ENCODE measurements at regions not wholly inside any gene's neighbourhood (a gene's known extent, or its start where the extent isn't known, plus 50 kb on each side); places are given as distances from the start of the nearest gene placed in this dataset.
"Not testable (repeated sequence)": the region's sequence is repeated elsewhere in the genome, so short reads cannot be mapped to it uniquely, and the experiment has no call there.

DNA sequence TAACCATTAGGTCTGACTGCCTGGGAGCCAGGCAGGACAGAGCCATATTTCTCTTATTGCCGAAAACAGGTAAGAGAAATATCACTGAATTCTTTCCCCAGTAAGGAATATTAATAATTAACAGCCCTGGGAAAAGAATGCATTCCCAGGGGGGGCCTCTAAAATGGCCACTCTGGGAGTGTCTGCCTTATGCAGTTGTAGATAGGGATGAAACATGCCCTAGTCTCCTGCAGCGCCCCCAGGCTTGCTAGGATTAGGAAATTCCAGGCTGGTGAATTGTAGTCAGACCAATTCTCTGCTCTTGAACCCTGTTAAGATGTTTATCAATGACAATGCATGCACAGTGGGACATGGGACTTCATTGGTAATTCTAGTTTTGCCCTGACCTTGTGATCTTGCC lies 317.9 kb upstream of the GLI3 start:
- not testable (repeated sequence) for H3K9ac ChIP-seq (ENCODE audit: low read depth in 1 of 2, low read length in 2 of 2); H3K4me1 ChIP-seq (ENCODE audit: control insufficient read depth in 2 of 2, insufficient read depth in 2 of 2, low read length in 2 of 2); H3K27me3 ChIP-seq (ENCODE audit: control insufficient read depth in 2 of 2, insufficient read depth in 2 of 2, low read length in 2 of 2); H3K9me3 ChIP-seq (ENCODE audit: control insufficient read depth in 2 of 2, low read length in 2 of 2); H3K36me3 ChIP-seq (ENCODE audit: control insufficient read depth in 2 of 2, insufficient read depth in 2 of 2, low read length in 2 of 2); H3K27ac ChIP-seq (ENCODE audit: low read depth in 2 of 2, low read length in 2 of 2); H3K4me3 ChIP-seq (ENCODE audit: low read length in 2 of 2)

- H3K9me3 ChIP-seq (ENCODE audit: control insufficient read depth in 2 of 2, low read length in 2 of 2), result peaks cover 0 to 1% of the 10 kb centered on the region in 2 donors
- H3K27me3 ChIP-seq (ENCODE audit: control insufficient read depth in 2 of 2, insufficient read depth in 2 of 2, low read length in 2 of 2), result no peaks in the 10 kb centered on the region
- no peaks in the 10 kb centered on the region for H3K4me1 ChIP-seq (ENCODE audit: control insufficient read depth in 2 of 2, insufficient read depth in 2 of 2, low read length in 2 of 2)
- H3K27ac ChIP-seq (ENCODE audit: low read depth in 2 of 2, low read length in 2 of 2), result no peak overlapping the region
- no peaks in the 10 kb centered on the region for H3K36me3 ChIP-seq (ENCODE audit: control insufficient read depth in 2 of 2, insufficient read depth in 2 of 2, low read length in 2 of 2)
- H3K4me3 ChIP-seq (ENCODE audit: low read length in 2 of 2), result no peak overlapping the region
- no peak overlapping the region for H3K9ac ChIP-seq (ENCODE audit: low read depth in 1 of 2, low read length in 2 of 2)
These were observed 315.2 kb upstream of the GLI3 start for GRCh38 chr7:42552227-42552626.

- Histone ChIP-seq H3K9me3 (ENCODE audit: control insufficient read depth in 2 of 2, low read length in 2 of 2) (peaks cover 0 to 1% of the 10 kb centered on the region in 2 donors), H3K27me3 (ENCODE audit: control insufficient read depth in 2 of 2, insufficient read depth in 2 of 2, low read length in 2 of 2) (no peaks in the 10 kb centered on the region), H3K4me3 (ENCODE audit: low read length in 2 of 2) (no peak overlapping the region), H3K36me3 (ENCODE audit: control insufficient read depth in 2 of 2, insufficient read depth in 2 of 2, low read length in 2 of 2) (no peaks in the 10 kb centered on the region), H3K9ac (ENCODE audit: low read depth in 1 of 2, low read length in 2 of 2) (no peak overlapping the region), H3K4me1 (ENCODE audit: control insufficient read depth in 2 of 2, insufficient read depth in 2 of 2, low read length in 2 of 2) (no peaks in the 10 kb centered on the region), H3K27ac (ENCODE audit: low read depth in 2 of 2, low read length in 2 of 2) (no peak overlapping the region)
These were observed 313.9 kb upstream of the GLI3 start for GRCh38 chr7:42550706-42551470.

DNA sequence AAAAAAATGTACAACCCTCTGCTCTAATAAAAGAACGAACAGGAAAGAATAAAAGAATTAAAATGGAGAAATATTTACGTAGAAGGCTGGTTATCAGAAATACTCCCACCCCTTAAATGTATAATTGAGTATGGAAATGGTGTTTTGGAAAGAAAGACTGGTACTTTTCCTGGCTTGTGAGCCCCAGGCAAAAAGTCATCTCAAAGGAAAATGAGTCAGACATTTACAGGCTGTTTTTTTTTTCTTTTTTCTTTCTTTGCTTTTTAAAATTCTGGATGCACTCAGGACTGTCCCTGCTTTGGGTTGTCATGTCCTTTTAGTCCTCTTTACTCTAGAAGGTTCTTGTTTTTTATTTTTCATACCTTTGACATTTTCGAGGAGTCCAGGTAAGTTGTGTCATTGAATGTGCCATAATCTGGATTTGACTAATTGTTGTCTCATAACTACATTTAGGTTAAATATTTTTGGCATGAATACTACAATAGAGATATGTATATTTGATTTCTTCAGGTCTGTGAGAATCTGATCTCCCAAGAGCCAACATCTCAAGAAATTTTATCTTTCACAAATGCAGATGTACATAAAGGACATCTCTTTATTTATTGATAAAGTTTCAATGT lies 313.0 kb upstream of the GLI3 start:
- Histone ChIP-seq H3K9ac (ENCODE audit: low read depth in 1 of 2, low read length in 2 of 2) (no peak overlapping the region), H3K4me1 (ENCODE audit: control insufficient read depth in 2 of 2, insufficient read depth in 2 of 2, low read length in 2 of 2) (no peaks in the 10 kb centered on the region), H3K36me3 (ENCODE audit: control insufficient read depth in 2 of 2, insufficient read depth in 2 of 2, low read length in 2 of 2) (no peaks in the 10 kb centered on the region), H3K4me3 (ENCODE audit: low read length in 2 of 2) (no peak overlapping the region), H3K27me3 (ENCODE audit: control insufficient read depth in 2 of 2, insufficient read depth in 2 of 2, low read length in 2 of 2) (no peaks in the 10 kb centered on the region), H3K9me3 (ENCODE audit: control insufficient read depth in 2 of 2, low read length in 2 of 2) (peaks cover 0 to 1% of the 10 kb centered on the region in 2 donors), H3K27ac (ENCODE audit: low read depth in 2 of 2, low read length in 2 of 2) (no peak overlapping the region)

GRCh38 chr7:42548816-42549611 lies 312.0 kb upstream of the GLI3 start:
- no peak overlapping the region for H3K9ac ChIP-seq (ENCODE audit: low read depth in 1 of 2, low read length in 2 of 2)
- no peaks in the 10 kb centered on the region for H3K27me3 ChIP-seq (ENCODE audit: control insufficient read depth in 2 of 2, insufficient read depth in 2 of 2, low read length in 2 of 2)
- H3K36me3 ChIP-seq (ENCODE audit: control insufficient read depth in 2 of 2, insufficient read depth in 2 of 2, low read length in 2 of 2), result no peaks in the 10 kb centered on the region
- no peaks in the 10 kb centered on the region for H3K4me1 ChIP-seq (ENCODE audit: control insufficient read depth in 2 of 2, insufficient read depth in 2 of 2, low read length in 2 of 2)
- H3K27ac ChIP-seq (ENCODE audit: low read depth in 2 of 2, low read length in 2 of 2), result no peak overlapping the region
- H3K4me3 ChIP-seq (ENCODE audit: low read length in 2 of 2), result no peak overlapping the region
- no peaks in the 10 kb centered on the region for H3K9me3 ChIP-seq (ENCODE audit: control insufficient read depth in 2 of 2, low read length in 2 of 2)

GRCh38 chr7:42545049-42545724 lies 308.2 kb upstream of the GLI3 start:
- H3K36me3 ChIP-seq (ENCODE audit: control insufficient read depth in 2 of 2, insufficient read depth in 2 of 2, low read length in 2 of 2), result no peaks in the 10 kb centered on the region
- H3K9me3 ChIP-seq (ENCODE audit: control insufficient read depth in 2 of 2, low read length in 2 of 2), result no peaks in the 10 kb centered on the region
- H3K4me3 ChIP-seq (ENCODE audit: low read length in 2 of 2), result no peak overlapping the region
- no peaks in the 10 kb centered on the region for H3K4me1 ChIP-seq (ENCODE audit: control insufficient read depth in 2 of 2, insufficient read depth in 2 of 2, low read length in 2 of 2)
- H3K27ac ChIP-seq (ENCODE audit: low read depth in 2 of 2, low read length in 2 of 2), result no peak overlapping the region
- no peaks in the 10 kb centered on the region for H3K27me3 ChIP-seq (ENCODE audit: control insufficient read depth in 2 of 2, insufficient read depth in 2 of 2, low read length in 2 of 2)
- H3K9ac ChIP-seq (ENCODE audit: low read depth in 1 of 2, low read length in 2 of 2), result no peak overlapping the region

DNA sequence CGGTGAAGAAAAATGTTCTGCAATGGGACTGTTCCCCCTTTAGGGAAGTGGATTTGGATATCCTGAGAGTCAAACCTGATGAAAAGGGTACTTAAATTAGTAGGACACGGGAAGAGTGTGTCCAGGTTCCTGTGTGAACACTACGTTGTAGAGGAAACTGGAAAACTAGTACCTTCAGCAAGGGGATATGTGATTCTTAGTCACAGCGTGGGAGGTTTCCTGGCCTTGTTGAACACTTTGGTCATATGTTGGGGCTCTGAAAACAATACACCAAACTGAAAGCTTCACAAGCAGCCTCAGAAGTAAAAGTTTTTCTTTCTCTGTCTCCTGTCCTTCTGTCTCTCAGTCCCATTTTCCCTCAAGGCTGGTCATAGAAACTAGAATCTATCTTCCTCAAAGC lies 306.9 kb upstream of the GLI3 start:
- Histone ChIP-seq H3K4me1 (ENCODE audit: control insufficient read depth in 2 of 2, insufficient read depth in 2 of 2, low read length in 2 of 2) (no peaks in the 10 kb centered on the region), H3K27me3 (ENCODE audit: control insufficient read depth in 2 of 2, insufficient read depth in 2 of 2, low read length in 2 of 2) (no peaks in the 10 kb centered on the region), H3K27ac (ENCODE audit: low read depth in 2 of 2, low read length in 2 of 2) (no peak overlapping the region), H3K9ac (ENCODE audit: low read depth in 1 of 2, low read length in 2 of 2) (no peak overlapping the region), H3K9me3 (ENCODE audit: control insufficient read depth in 2 of 2, low read length in 2 of 2) (no peaks in the 10 kb centered on the region), H3K4me3 (ENCODE audit: low read length in 2 of 2) (no peak overlapping the region), H3K36me3 (ENCODE audit: control insufficient read depth in 2 of 2, insufficient read depth in 2 of 2, low read length in 2 of 2) (no peaks in the 10 kb centered on the region)

DNA sequence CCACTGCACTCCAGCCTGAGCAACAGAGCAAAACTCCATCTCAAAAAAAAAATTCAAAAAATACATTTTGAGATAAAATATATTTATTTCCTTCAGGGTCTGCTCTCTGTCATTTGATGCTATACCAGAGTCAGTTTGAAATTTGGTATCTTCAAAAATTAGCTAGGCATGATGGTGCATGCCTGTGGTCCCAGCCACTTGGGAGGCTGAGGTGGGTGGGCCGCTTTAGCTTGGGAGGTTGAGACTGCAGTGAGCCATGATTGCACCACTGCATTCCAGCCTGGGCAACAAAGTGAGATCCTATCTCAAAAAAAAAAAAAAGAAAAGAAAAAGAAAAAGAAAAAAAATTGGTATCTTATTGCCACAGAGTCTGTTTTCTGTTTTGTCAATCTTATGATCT lies 305.4 kb upstream of the GLI3 start:
- not testable (repeated sequence) for H3K36me3 ChIP-seq (ENCODE audit: control insufficient read depth in 2 of 2, insufficient read depth in 2 of 2, low read length in 2 of 2); H3K4me3 ChIP-seq (ENCODE audit: low read length in 2 of 2); H3K27ac ChIP-seq (ENCODE audit: low read depth in 2 of 2, low read length in 2 of 2); H3K9ac ChIP-seq (ENCODE audit: low read depth in 1 of 2, low read length in 2 of 2); H3K27me3 ChIP-seq (ENCODE audit: control insufficient read depth in 2 of 2, insufficient read depth in 2 of 2, low read length in 2 of 2); H3K4me1 ChIP-seq (ENCODE audit: control insufficient read depth in 2 of 2, insufficient read depth in 2 of 2, low read length in 2 of 2); H3K9me3 ChIP-seq (ENCODE audit: control insufficient read depth in 2 of 2, low read length in 2 of 2)

DNA sequence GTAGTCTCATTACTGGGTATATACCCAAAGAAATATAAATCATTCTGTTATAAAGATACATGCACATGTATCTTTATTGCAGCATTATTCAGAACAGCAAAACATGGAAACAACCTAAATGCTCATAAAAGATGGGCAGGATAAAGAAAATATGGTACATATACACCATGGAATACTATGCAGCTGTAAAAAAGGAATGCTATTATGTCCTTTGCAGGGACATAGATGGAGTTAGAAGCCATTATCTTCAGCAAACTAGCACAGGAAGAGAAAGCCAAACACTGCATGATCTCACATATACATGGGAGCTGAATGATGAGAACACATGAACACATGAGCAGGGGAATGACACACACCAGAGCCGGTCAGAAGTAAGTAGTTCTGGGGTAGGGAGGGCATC lies 297.4 kb upstream of the GLI3 start:
- no peaks in the 10 kb centered on the region for H3K4me1 ChIP-seq (ENCODE audit: control insufficient read depth in 2 of 2, insufficient read depth in 2 of 2, low read length in 2 of 2)
- H3K27ac ChIP-seq (ENCODE audit: low read depth in 2 of 2, low read length in 2 of 2), result no peak overlapping the region
- H3K36me3 ChIP-seq (ENCODE audit: control insufficient read depth in 2 of 2, insufficient read depth in 2 of 2, low read length in 2 of 2), result no peaks in the 10 kb centered on the region
- H3K9ac ChIP-seq (ENCODE audit: low read depth in 1 of 2, low read length in 2 of 2), result no peak overlapping the region
- no peak overlapping the region for H3K4me3 ChIP-seq (ENCODE audit: low read length in 2 of 2)
- H3K9me3 ChIP-seq (ENCODE audit: control insufficient read depth in 2 of 2, low read length in 2 of 2), result no peaks in the 10 kb centered on the region
- no peaks in the 10 kb centered on the region for H3K27me3 ChIP-seq (ENCODE audit: control insufficient read depth in 2 of 2, insufficient read depth in 2 of 2, low read length in 2 of 2)

GRCh38 chr7:42527004-42527403 lies 290.0 kb upstream of the GLI3 start:
- no peaks in the 10 kb centered on the region for H3K36me3 ChIP-seq (ENCODE audit: control insufficient read depth in 2 of 2, insufficient read depth in 2 of 2, low read length in 2 of 2)
- no peaks in the 10 kb centered on the region for H3K4me1 ChIP-seq (ENCODE audit: control insufficient read depth in 2 of 2, insufficient read depth in 2 of 2, low read length in 2 of 2)
- no peaks in the 10 kb centered on the region for H3K27me3 ChIP-seq (ENCODE audit: control insufficient read depth in 2 of 2, insufficient read depth in 2 of 2, low read length in 2 of 2)
- H3K9ac ChIP-seq (ENCODE audit: low read depth in 1 of 2, low read length in 2 of 2), result no peak overlapping the region
- no peak overlapping the region for H3K4me3 ChIP-seq (ENCODE audit: low read length in 2 of 2)
- no peaks in the 10 kb centered on the region for H3K9me3 ChIP-seq (ENCODE audit: control insufficient read depth in 2 of 2, low read length in 2 of 2)
- H3K27ac ChIP-seq (ENCODE audit: low read depth in 2 of 2, low read length in 2 of 2), result no peak overlapping the region
